Endodermal cell (in vitro differentiated cells): ENCODE measurements at regions not wholly inside any gene's neighbourhood (a gene's known extent, or its start where the extent isn't known, plus 50 kb on each side); places are given as distances from the start of the nearest gene placed in this dataset.

ENCODE experiments used
- DNase-seq: peaks from one replicate; pipeline ENCODE4 v3.0.0-alpha.2; 2017
- H3K27ac ChIP-seq: 2 replicates; pipeline ENCODE4 v1.5.1; 2013; ENCODE audit warnings: mild to moderate bottlenecking, low read depth, low read length, moderate library complexity
- H3K27me3 ChIP-seq: 2 replicates; pipeline ENCODE4 v1.6.1; 2013; ENCODE audit warnings: mild to moderate bottlenecking, low read length, moderate library complexity; ENCODE audit not compliant: insufficient read depth, control insufficient read depth, poor library complexity, severe bottlenecking
- H3K36me3 ChIP-seq: 2 replicates; pipeline ENCODE4 v1.7.0; 2013; ENCODE audit warnings: mild to moderate bottlenecking, low read length, moderate library complexity; ENCODE audit not compliant: control insufficient read depth, insufficient read depth
- H3K4me1 ChIP-seq: one replicate; pipeline ENCODE4 v1.7.0; 2013; ENCODE audit warnings: low read length; ENCODE audit not compliant: control insufficient read depth, insufficient read depth
- H3K4me3 ChIP-seq: 2 replicates; pipeline ENCODE4 v1.5.1; 2013; ENCODE audit warnings: mild to moderate bottlenecking, low read length, moderate library complexity
- H3K9ac ChIP-seq: 2 replicates; pipeline ENCODE4 v1.6.1; 2013; ENCODE audit warnings: mild to moderate bottlenecking, low read length, moderate library complexity; ENCODE audit not compliant: poor library complexity, severe bottlenecking; ENCODE audit errors: extremely low read depth
- H3K9me3 ChIP-seq: 2 replicates; pipeline ENCODE4 v1.6.1; 2013; ENCODE audit warnings: mild to moderate bottlenecking, low read length, moderate library complexity; ENCODE audit not compliant: control insufficient read depth
- H3K27ac Mint-ChIP-seq: 2 replicates; pipeline ENCODE4 v1.8.0; 2020; ENCODE audit warnings: mixed read lengths
- H3K27me3 Mint-ChIP-seq: 2 replicates; pipeline ENCODE4 v1.8.0; 2021; ENCODE audit warnings: mild to moderate bottlenecking, mixed read lengths; ENCODE audit not compliant: insufficient read depth
- H3K36me3 Mint-ChIP-seq: 2 replicates; pipeline ENCODE4 v1.8.0; 2020; ENCODE audit warnings: low read depth, mixed read lengths
- H3K4me1 Mint-ChIP-seq: 2 replicates; pipeline ENCODE4 v1.8.0; 2020; ENCODE audit warnings: mixed read lengths
- H3K4me3 Mint-ChIP-seq: 2 replicates; pipeline ENCODE4 v1.8.0; 2020; ENCODE audit warnings: mild to moderate bottlenecking, moderate library complexity, mixed read lengths
- H3K9me3 Mint-ChIP-seq: 2 replicates; pipeline ENCODE4 v1.8.0; 2020; ENCODE audit warnings: mild to moderate bottlenecking, mixed read lengths
- WGBS, 2 experiments: methylation state at CpG; one replicate each; pipeline versions ENCODE4 v1.1.5 to v1.1.7; 2013; ENCODE audit warnings: missing lambda C conversion rate in 2 of 2, mixed read lengths in 1 of 2; ENCODE audit not compliant: insufficient coverage in 1 of 2, insufficient read length in 1 of 2; 5-methylcytosine and 5-hydroxymethylcytosine counted together
- TF ChIP-seq, protein P1 (sequence below): fragments of 200-600 bp; sonication (generic); conservative IDR thresholded peaks from 2 replicates; pipeline ENCODE4 v1.5.0; 2021; ENCODE audit warnings: antibody characterized with exemption, mild to moderate bottlenecking

DNA sequence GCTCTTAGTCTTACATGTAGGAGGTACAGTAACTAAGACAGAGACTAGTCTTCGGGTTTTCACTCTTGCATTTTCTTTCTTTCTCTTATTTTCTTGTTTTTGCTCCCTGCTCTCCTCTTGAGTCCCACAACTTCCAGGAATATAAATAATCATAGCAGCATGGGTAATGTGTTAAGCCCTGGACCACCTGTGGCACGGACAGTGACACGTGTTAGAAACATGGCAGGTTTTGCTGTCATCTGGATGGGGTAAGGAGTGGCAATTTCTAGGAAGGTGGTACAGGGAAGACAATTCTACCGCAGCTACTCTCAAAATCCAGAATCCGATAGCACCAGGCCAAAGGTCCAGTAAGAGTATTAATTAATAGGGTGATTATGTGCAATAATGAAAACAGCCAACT lies 237.5 kb upstream of the FAM98A start:
- Mint-ChIP-seq H3K27ac (no peak overlapping the region), H3K36me3 (no peaks in the 10 kb centered on the region), H3K4me3 (no peak overlapping the region), H3K9me3 (peaks cover 3% of the 10 kb centered on the region), H3K4me1 (no peaks in the 10 kb centered on the region), H3K27me3 (no peaks in the 10 kb centered on the region)
- H3K9me3 ChIP-seq, result no peaks in the 10 kb centered on the region
- H3K27me3 ChIP-seq, result no peaks in the 10 kb centered on the region
- no peak overlapping the region for H3K4me3 ChIP-seq
- TF ChIP-seq, protein P1, sequence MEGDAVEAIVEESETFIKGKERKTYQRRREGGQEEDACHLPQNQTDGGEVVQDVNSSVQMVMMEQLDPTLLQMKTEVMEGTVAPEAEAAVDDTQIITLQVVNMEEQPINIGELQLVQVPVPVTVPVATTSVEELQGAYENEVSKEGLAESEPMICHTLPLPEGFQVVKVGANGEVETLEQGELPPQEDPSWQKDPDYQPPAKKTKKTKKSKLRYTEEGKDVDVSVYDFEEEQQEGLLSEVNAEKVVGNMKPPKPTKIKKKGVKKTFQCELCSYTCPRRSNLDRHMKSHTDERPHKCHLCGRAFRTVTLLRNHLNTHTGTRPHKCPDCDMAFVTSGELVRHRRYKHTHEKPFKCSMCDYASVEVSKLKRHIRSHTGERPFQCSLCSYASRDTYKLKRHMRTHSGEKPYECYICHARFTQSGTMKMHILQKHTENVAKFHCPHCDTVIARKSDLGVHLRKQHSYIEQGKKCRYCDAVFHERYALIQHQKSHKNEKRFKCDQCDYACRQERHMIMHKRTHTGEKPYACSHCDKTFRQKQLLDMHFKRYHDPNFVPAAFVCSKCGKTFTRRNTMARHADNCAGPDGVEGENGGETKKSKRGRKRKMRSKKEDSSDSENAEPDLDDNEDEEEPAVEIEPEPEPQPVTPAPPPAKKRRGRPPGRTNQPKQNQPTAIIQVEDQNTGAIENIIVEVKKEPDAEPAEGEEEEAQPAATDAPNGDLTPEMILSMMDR, result no peak
- 95 to 97% methylated on average over 4 to 5 of the region's 5 CpGs for WGBS, 2 experiments
- H3K36me3 ChIP-seq, result no peaks in the 10 kb centered on the region
- no peak overlapping the region for H3K27ac ChIP-seq
- DNase-seq, result no peak
- H3K9ac ChIP-seq, result no peak overlapping the region
- H3K4me1 ChIP-seq, result no peaks in the 10 kb centered on the region

- H3K27me3 Mint-ChIP-seq, result no peaks in the 10 kb centered on the region
- H3K4me3 Mint-ChIP-seq, result no peak overlapping the region
- Histone ChIP-seq H3K9me3 (no peaks in the 10 kb centered on the region), H3K27ac (no peak overlapping the region), H3K27me3 (no peaks in the 10 kb centered on the region), H3K4me1 (no peaks in the 10 kb centered on the region), H3K36me3 (no peaks in the 10 kb centered on the region), H3K4me3 (no peak overlapping the region), H3K9ac (no peak overlapping the region)
- peak overlapping the region; percentile 29 for H3K27ac Mint-ChIP-seq
- TF ChIP-seq, protein P1, result no peak
- no peaks in the 10 kb centered on the region for H3K36me3 Mint-ChIP-seq
- no peaks in the 10 kb centered on the region for H3K4me1 Mint-ChIP-seq
- WGBS, 2 experiments, result 94% methylated on average over 1 of the region's 1 CpG; no CpG with 5 or more reads in 1 of the 2 experiments
- no peak for DNase-seq
- peaks cover 3% of the 10 kb centered on the region for H3K9me3 Mint-ChIP-seq
These were observed 236.8 kb upstream of the FAM98A start for GRCh38 chr2:33835911-33836310.

GRCh38 chr2:33822964-33823363 lies 223.9 kb upstream of the FAM98A start:
- no peaks in the 10 kb centered on the region for H3K27me3 ChIP-seq
- no peaks in the 10 kb centered on the region for H3K4me1 ChIP-seq
- TF ChIP-seq, protein P1, result no peak
- H3K27ac Mint-ChIP-seq, result no peak overlapping the region
- H3K36me3 Mint-ChIP-seq, result no peaks in the 10 kb centered on the region
- no peak overlapping the region for H3K9ac ChIP-seq
- H3K9me3 Mint-ChIP-seq, result peaks cover 5% of the 10 kb centered on the region
- no peak for DNase-seq
- H3K27ac ChIP-seq, result no peak overlapping the region
- H3K4me3 ChIP-seq, result no peak overlapping the region
- no peaks in the 10 kb centered on the region for H3K36me3 ChIP-seq
- no peaks in the 10 kb centered on the region for H3K27me3 Mint-ChIP-seq
- H3K9me3 ChIP-seq, result no peaks in the 10 kb centered on the region
- no peaks in the 10 kb centered on the region for H3K4me1 Mint-ChIP-seq
- no peak overlapping the region for H3K4me3 Mint-ChIP-seq
- WGBS, 2 experiments, result 92 to 100% methylated on average over 2 to 3 of the region's 3 CpGs
